GM19025 (cell line): ENCODE measurements at regions not wholly inside any gene's neighbourhood (a gene's known extent, or its start where the extent isn't known, plus 50 kb on each side); places are given as distances from the start of the nearest gene placed in this dataset.
"Not testable (repeated sequence)": the region's sequence is repeated elsewhere in the genome, so short reads cannot be mapped to it uniquely, and the experiment has no call there.

ENCODE experiments used
- ATAC-seq: cut with Tn5 transposase; IDR thresholded peaks from one replicate; pipeline ENCODE4 v1.9.1; 2021; ENCODE audit warnings: mild to moderate bottlenecking, low read depth, moderate library complexity; ENCODE audit not compliant: unreplicated experiment

DNA sequence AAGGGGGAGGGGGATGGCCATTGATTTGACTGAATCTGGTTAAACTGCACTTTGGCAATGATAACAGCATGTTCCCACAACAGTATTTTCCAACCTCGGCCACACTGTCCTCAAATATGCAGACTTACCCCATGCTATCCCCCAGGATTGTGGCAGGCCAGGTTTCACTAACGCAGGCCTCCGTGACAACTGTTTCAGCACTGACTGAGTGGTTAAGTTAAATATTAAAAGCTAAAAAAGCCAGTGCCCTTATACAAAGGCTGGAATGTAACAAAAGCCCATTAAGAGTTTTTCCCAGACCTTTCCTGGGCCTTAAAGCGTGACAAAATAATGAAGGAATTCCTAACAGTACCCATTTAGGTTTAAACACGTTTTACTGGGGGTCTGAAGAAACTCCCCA, 202.9 kb downstream of the USP25 start:
- no peak for ATAC-seq

DNA sequence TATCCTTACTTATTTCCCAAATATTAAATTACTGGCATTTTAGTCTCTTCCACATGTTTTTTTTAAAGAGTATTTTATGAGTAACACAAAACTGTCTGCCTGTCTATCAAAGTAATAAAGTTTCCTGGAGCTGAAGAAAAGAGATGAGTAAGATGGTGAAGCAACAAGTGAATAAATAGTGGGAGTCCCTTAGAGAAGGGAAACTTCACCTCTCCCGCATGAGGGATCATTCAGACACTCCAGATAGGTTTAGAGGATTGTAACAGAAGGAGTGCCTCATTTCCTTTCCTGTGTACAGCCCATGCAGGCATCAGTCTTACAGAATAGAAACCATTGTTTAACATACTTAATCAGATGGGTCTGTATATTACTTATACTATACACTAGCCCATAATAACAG, 205.7 kb downstream of the USP25 start:
- no peak for ATAC-seq

- no peak for ATAC-seq
Measured at GRCh38 chr21:15943009-15943666, 213.4 kb downstream of the USP25 start.

GRCh38 chr21:15947677-15948076, 217.9 kb downstream of the USP25 start:
- ATAC-seq = no peak

GRCh38 chr21:15953551-15954116, 223.9 kb downstream of the USP25 start:
- ATAC-seq = no peak

DNA sequence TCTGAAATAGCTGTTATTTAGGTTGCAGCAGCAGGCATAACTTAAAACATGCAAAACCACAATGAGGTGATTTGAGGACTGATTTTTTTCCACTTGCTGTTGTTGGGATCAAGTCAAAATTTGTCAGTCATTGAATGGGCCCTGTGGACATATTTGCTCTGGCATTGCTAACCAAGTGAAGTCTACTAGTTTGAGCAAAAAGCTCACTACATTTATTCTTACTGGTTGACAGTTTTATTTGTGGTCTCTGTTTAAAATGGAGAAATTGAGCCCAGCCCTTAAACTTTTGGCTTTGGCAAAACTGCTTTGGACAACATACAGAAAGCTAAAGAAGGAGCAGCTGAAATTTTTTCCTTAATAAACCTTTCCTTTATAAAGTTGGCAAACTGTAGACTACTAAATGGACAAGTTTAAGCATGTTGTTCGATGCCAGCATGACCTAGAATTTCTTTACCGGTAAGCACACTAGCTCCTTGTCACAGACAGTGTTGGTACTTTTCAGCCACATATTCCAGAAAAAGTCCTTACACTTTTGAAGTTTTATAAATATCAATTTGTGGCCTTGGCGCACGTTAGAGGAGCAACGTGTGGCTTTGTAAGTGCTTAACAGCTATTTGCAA, 234.6 kb downstream of the USP25 start:
- no peak for ATAC-seq

DNA sequence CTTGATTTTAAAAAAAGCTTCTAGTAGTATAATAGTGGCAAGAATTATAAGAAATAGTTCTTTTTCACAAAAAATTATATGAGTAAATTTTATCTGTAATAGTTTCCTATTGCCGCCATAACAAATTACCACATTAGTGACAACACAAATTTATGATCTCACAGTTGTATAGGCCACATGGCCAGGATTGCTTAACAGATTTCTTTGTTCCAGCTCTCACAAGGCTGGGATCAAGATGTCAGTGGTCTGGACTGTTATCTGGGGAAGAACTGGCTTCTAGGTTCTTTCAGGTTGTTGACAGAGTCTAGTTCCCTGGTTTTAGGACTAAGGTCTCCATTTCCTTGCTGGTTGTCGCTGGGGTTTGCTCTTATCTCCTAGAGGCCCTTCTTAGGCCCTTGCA, 236.4 kb downstream of the USP25 start:
- ATAC-seq = no peak

GRCh38 chr21:15966651-15967050, 236.9 kb downstream of the USP25 start:
- no peak for ATAC-seq

GRCh38 chr21:15967661-15968060, 237.9 kb downstream of the USP25 start:
- no peak for ATAC-seq

DNA sequence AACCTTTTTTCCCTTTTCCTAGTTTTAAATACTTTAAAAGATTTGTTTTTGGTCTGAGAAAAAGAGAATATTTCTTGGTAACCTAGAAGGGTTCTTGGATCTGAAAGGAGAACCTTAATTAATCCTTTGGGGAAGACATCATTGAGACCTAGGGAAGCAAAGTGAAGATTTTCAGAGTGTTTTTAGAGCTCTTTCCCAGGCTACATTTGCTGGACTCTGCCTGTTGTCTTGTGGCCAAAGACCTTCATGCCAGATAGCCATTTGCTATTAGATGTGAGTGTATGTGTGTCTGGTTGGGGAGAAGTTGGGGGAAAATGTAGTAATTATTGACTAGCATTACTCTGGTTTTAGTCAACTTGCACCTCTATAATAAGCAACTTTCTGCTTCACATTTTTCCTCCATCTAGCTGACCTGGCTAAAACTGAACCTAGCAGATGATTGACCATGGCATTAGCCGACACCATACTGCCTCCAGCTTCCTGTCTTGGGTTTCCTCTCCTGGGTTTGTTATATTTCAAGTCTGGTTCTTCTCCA, 239.1 kb downstream of the USP25 start:
- ATAC-seq = no peak

DNA sequence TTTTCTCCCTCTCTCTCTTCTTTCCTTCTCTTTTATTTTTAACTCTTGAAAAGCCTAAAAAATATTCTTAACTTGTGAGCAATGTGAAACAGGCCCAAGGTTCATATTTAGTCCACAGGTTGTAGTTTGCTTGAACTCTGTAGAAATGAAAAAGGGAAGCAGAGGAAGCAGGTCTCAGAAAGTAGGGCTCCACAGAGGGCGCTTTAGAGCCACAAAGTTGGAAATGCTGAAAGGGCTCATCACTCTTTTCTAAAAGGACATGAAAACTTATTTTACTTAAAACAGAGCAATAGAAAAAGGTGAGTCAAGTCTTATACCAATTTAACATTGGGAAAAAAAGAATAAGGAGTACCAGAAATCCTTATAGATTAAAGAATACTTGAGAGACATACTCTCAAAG, 247.0 kb downstream of the USP25 start:
- no peak for ATAC-seq

- no peak for ATAC-seq
Measured at GRCh38 chr21:15978215-15978738, 248.5 kb downstream of the USP25 start.

- ATAC-seq = not testable (repeated sequence)
Measured at GRCh38 chr21:15979493-15979892, 249.7 kb downstream of the USP25 start.

- no peak for ATAC-seq
Measured at GRCh38 chr21:15986277-15986676, 256.5 kb downstream of the USP25 start.

DNA sequence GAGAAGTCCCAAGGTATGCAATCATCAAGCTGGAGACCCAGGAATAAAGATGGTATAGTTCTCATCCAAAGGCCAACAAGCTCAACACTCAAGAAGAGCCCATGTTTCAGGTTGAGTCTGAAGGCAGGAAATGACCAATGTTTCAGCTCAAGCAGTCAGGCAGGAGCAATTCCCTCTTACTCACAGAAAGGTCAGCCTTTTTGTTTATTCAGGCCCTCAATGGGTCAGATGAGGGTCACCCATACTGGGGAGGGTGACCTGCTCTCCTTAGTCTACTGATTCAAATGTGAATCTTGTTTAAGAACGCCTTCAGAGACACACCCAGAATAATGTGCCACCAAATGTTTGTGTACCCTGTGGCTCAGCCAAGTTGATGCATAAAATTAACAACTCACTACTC, 262.4 kb downstream of the USP25 start:
- no peak for ATAC-seq

- ATAC-seq = no peak
Measured at GRCh38 chr21:15993951-15994350, 264.2 kb downstream of the USP25 start.

GRCh38 chr21:15999741-16000140, 270.0 kb downstream of the USP25 start:
- no peak for ATAC-seq

GRCh38 chr21:16002874-16003466, 273.2 kb downstream of the USP25 start:
- ATAC-seq = no peak

GRCh38 chr21:16004086-16004485, 274.3 kb downstream of the USP25 start:
- ATAC-seq = no peak

DNA sequence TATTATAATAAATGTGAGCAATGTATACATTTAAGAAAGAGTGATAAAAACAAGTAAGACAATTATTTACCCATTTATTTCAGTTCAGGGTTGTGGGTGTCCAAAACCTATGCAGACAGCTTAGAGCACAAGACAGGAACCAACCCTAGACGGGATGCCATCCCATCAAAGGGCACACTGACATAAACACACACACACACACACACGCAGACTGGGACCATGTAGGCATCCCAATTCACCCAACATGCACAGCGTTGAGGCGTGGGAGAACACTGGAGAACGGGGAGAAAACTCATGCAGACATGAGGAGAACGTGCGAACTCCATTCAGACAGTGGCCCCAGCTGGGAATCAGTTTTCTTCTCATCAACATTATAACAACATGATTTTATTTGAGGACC, 274.7 kb downstream of the USP25 start:
- ATAC-seq = no peak

- no peak for ATAC-seq
Measured at GRCh38 chr21:16005996-16006395, 276.2 kb downstream of the USP25 start.
